GM19240 (cell line): ENCODE measurements at regions not wholly inside any gene's neighbourhood (a gene's known extent, or its start where the extent isn't known, plus 50 kb on each side); places are given as distances from the start of the nearest gene placed in this dataset.

ENCODE experiments used
- DNase-seq: peaks from one replicate; pipeline ENCODE4 v3.0.0; 2011; ENCODE audit warnings: low spot score; ENCODE audit not compliant: insufficient read length

GRCh38 chr17:68812876-68813584 is 142.2 kb downstream of the ABCA8 start:
- DNase-seq: no peak

DNA sequence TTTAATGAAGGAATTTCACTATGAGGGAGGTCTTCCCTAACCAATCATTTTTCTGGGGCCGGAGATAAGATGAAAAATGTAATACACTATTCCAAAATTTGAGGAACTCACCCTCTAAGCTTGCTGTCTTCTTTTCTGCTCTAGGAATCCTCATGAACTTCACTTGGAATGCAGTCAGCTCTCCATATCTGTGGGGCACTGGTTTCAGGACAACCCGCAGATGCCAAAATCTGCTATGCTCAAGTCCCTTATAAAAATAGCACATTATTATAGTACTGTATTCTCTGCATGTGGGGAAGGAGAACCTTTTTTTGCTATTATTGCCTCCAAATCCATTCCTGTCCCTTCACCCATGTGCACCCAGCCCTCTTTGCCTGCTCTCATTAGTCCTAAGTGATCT is 146.0 kb downstream of the ABCA8 start:
- DNase-seq: no peak

DNA sequence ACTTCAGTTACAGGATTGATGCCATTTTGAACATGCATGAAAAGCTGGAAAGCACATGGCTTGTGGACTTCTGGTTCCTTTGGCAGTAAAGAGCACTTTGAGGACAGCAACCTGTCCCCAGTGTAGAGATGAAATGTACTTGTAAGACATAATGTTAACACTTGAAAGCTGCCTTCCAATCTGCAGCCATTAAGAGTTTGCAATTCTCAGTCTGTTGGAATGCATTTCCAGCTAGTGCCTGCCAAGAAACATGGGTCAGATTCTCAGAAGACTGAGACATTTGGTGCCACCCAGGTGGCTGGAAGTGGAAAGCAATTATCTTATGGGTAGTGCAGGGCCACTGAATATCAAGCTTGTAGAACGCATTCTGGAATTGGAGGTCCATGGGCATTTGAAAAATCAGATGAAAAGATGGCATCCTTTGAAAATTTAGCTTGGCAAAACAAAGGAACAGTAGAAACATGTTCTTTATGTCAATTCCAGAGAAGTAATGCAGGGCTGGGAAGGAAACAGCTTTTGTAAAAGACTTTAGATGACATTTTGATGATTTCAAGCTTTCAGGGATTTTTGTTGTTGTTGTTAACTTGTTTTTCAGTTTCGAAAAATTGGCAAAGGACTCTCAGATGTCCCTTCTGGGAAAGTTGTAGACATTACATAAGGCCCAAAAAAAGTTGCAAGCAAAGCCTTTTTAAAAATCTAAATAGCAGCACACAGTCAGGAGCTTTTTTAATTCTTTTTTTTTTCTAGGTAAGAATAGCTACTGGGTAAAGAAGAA is 147.0 kb downstream of the ABCA8 start:
- no peak for DNase-seq

DNA sequence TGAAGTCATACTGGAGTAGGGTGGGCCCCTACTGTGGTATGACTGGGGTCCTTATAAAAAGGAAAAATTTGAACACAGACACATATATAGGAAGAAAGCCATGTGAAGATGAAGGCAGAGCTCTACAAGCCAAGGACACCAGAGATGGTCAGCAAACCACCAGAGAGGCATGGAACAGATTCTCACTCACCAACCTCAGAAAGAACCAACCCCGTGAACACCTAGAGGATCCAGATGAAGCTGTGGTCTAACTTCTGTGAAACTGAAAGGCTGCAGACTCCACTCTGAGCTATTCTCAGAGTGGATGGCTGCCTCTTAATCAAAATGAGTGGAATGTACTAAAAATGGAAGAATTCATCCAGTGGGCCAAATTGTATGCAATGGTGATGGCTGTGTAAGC is 149.6 kb downstream of the ABCA8 start:
- no peak for DNase-seq

- no peak for DNase-seq
Measured at GRCh38 chr17:68804777-68805520, 150.2 kb downstream of the ABCA8 start.

- DNase-seq: no peak
Measured at GRCh38 chr17:68803164-68803929, 151.8 kb downstream of the ABCA8 start.

- no peak for DNase-seq
Measured at GRCh38 chr17:68801335-68802247, 153.6 kb downstream of the ABCA8 start.

DNA sequence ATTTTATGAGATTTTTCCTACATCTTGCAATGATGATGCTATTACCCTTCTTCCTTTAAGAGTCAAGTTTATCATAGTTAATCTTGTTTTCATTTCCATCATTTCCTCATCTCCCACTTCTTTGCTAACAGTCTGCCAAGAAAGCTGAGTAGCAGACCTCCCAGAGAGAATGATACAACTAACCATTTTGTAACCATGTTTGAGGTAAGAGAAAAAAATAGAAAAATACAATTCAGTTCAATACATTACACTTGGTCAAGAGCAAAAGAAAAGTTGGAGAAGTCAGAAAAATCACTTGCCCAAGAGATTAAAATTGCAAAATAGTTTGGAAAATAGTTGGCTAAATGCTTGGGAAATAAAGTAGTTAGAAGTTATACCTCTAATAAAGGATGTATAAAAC is 154.4 kb downstream of the ABCA8 start:
- no peak for DNase-seq

- no peak for DNase-seq
Measured at GRCh38 chr17:68794636-68795434, 160.4 kb downstream of the ABCA8 start.

DNA sequence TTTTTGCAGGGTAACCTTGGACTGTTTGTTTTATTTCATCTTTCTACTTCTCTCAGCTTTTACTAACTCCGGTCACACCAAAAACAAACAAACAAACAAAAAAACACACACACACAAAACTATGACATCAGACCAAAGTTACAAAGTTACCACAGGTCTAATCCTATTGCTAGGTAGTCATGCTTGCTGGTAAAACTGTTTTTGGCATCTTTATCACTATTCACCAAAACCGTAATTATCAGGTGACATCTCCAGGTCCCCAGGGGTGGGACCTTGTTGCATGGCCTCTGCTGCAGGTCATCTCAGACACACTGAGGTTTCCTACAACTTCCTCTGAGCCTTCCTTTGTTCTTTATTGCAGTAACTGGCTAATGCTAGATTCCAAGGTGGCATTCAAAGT is 162.3 kb downstream of the ABCA8 start:
- DNase-seq: no peak

DNA sequence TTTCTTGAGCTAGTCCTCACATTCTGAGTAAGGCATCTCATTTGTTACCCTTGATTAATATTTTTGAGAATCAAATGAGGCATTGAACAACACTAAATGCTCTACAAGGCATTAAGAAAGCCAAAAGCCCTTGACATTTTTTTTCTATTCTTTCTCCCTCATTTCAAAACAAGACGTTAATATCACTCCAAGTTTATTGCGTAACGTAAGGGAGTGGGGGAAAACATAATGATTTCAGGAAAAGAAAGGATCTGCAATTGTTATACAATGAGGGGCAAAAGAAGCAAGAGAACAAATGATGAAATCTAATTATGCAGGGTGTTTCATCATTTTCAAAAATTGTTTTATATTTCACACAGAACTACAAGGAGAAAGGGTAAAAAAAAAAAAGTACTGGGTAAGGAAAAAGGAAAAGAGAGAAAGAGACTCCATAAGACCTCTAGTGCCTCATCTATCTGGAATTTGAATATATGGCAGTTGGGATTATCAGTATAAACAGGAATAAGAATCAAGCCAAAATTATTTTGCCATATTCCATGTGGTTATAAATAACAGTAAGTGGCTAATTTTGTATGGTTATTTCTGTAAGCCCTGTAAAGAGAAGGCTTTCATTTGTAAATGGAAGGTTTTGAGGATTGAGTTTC is 163.0 kb downstream of the ABCA8 start:
- no peak for DNase-seq

DNA sequence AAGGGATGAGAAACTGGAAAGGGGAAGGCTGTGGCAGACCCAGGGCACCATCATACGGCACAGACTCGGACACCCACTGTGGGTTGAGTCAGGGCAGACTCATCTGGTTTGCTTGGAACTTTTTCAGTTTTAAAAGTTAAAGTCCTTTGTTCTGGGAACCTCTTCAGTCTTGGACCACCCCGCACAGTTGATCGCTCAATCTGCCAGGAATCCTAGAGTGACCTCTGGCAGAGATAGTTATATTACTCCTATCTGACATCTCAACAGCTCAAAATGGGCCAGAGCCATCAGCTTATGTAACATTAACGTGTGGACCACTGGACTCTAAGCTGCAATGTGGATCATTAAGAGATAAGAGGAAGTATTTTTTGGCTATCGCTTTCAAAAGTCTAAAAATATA is 164.3 kb downstream of the ABCA8 start:
- no peak for DNase-seq

DNA sequence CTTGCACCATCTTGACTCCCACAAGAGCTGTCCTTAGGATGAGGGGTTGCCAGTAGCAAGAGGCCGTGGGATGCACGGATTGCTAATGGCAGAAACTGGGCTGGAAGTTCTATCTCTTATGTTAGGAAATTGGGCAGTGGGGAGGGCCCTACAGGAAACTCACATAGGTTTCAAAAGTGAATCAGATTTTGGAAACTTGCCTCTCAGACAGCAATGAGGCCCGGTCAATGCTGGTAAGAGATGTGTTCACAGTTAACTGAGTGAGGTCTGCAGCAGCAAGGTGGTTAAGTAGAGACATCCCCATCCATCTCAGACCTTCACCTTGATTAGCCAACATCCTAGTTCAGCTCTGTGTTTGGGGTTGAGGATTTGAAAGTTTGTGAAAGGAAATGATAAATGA is 164.7 kb downstream of the ABCA8 start:
- DNase-seq: no peak

- DNase-seq: no peak
Measured at GRCh38 chr17:68789203-68789962, 165.8 kb downstream of the ABCA8 start.

- DNase-seq: no peak
Measured at GRCh38 chr17:68785565-68786486, 169.4 kb downstream of the ABCA8 start.

DNA sequence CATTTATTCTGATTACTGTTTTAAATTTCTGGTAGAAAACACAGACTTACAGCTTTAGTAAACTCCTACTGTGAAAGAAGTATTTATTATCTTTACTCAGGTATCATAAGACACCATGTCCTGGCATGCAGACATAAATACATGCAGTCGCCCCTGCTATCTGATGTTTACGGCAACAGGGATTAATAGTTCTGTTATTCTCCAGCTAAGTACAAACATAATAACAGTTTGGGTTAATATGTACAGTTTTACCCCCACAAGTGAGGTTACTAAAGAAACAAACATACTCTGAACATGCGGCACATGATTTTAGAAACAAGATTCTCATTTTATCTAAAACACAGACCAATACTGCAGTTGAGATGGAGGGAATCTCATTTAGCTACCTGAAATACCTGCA is 170.8 kb downstream of the ABCA8 start:
- no peak for DNase-seq

- DNase-seq: no peak
Measured at GRCh38 chr17:68783861-68784260, 171.3 kb downstream of the ABCA8 start.
